GM23248 (cell line): ENCODE measurements at regions not wholly inside any gene's neighbourhood (a gene's known extent, or its start where the extent isn't known, plus 50 kb on each side); places are given as distances from the start of the nearest gene placed in this dataset.

Source experiments
- EZH2 ChIP-seq: fragments of 200-600 bp; sonication (generic); IDR thresholded peaks from 2 replicates; pipeline ENCODE4 v1.6.1; 2018; ENCODE audit warnings: antibody characterized with exemption, mild to moderate bottlenecking; ENCODE audit not compliant: insufficient read depth, poor library complexity, severe bottlenecking
- EZH2phosphoT487 ChIP-seq: fragments of 200-600 bp; sonication (generic); IDR thresholded peaks from 2 replicates; pipeline ENCODE4 v1.6.1; 2018; ENCODE audit warnings: antibody characterized with exemption, moderate library complexity, mild to moderate bottlenecking, low read depth; ENCODE audit not compliant: insufficient read depth

GRCh38 chr21:22120616-22121266 is 1122.5 kb downstream of the NCAM2 start:
- TF ChIP-seq EZH2 (no peak), EZH2phosphoT487 (no peak)
